ENCODE measurements at regions not wholly inside any gene's neighbourhood (a gene's known extent, or its start where the extent isn't known, plus 50 kb on each side); places are given as distances from the start of the nearest gene placed in this dataset.
"Not testable (repeated sequence)": the region's sequence is repeated elsewhere in the genome, so short reads cannot be mapped to it uniquely, and the experiment has no call there.

DNA sequence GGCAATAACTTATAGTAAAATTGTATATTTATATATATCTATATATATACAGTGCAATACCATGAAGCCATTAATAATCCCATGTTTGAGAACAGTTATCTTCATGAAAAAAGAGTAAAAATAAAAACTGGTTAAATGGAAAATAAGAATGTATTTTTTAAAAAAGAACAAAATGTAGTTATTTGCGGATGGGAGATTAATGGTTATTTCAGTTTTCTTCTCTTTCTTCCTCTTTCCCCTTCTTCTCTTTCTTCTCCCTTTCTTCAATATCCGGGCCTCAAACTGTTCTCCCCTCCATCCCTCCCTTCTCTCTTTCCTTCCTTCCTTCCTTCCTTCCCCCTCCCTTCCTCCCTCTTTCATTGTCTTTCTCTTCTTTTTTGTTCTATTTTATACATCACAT is 1301.7 kb upstream of the IGFBP7 start:
- ATAC-seq (replicated peaks) (no peak), DNase-seq (no peak)
- H3K4me3 Mint-ChIP-seq, result no peak overlapping the region
- H3K4me1 Mint-ChIP-seq (ENCODE audit: low read depth in 2 of 2), result no peaks in the 10 kb centered on the region
- no peaks in the 10 kb centered on the region for H3K27me3 Mint-ChIP-seq
- peaks cover 0 to 6% of the 10 kb centered on the region in 2 donors for H3K9me3 Mint-ChIP-seq
- no peaks in the 10 kb centered on the region for H3K36me3 Mint-ChIP-seq (ENCODE audit: insufficient read depth)
- H3K27ac Mint-ChIP-seq, result no peak overlapping the region

- ATAC-seq (replicated peaks) (no peak), DNase-seq (no peak)
- H3K4me1 Mint-ChIP-seq (ENCODE audit: low read depth in 2 of 2), result no peaks in the 10 kb centered on the region
- no peak overlapping the region for H3K27ac Mint-ChIP-seq
- peaks cover 0 to 4% of the 10 kb centered on the region in 2 donors for H3K9me3 Mint-ChIP-seq
- H3K27me3 Mint-ChIP-seq, result no peaks in the 10 kb centered on the region
- no peaks in the 10 kb centered on the region for H3K36me3 Mint-ChIP-seq (ENCODE audit: insufficient read depth)
- no peak overlapping the region for H3K4me3 Mint-ChIP-seq
These were observed 1296.6 kb upstream of the IGFBP7 start for GRCh38 chr4:58406762-58407161.

- Mint-ChIP-seq H3K4me3 (no peak overlapping the region), H3K9me3 (peaks cover 2 to 23% of the 10 kb centered on the region in 2 donors), H3K4me1 (ENCODE audit: low read depth in 2 of 2) (no peaks in the 10 kb centered on the region), H3K27me3 (no peaks in the 10 kb centered on the region), H3K27ac (no peak overlapping the region), H3K36me3 (ENCODE audit: insufficient read depth) (no peaks in the 10 kb centered on the region)
- no peak for DNase-seq
- ATAC-seq (replicated peaks), result no peak
These were observed 1258.0 kb upstream of the IGFBP7 start for GRCh38 chr4:58368221-58368620.

DNA sequence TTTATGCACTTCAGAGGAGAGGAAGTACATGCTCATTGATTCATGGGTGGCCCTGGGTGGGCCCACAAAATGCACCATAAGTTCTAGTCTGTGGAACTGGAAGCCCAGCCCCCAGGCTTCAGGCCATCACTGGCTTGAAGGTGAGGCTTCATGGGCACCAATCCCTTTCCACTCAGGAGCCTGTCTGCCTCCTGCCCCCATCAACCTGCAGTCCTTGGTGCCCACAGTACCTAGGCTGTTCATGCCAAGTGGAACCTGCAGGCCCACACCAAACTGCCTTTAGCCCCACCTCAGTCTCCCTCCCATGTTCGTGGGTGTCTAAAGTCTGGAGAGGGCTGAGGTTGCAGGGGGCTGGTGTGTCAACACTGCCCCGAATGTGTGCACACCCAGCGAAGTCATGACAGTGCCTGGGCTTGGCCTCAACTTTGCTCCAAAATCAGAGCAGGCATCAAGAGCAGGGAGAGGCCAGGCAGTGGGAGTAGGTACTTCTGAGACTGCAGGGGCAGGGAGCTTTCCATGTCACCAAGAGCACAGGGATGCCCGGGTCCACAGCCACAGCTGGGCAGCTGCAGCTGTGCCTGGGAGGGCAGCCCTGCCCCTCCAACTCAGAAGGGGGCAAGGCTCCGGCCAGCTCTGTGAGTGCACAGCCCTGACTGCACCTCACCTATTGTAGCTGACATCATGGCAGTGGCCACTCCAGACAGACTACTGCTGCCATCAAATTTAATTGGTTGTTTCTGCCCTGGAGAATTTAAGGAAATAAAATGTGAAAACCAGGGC is 1250.4 kb upstream of the IGFBP7 start:
- Mint-ChIP-seq H3K27me3 (no peaks in the 10 kb centered on the region), H3K27ac (no peak overlapping the region), H3K36me3 (ENCODE audit: insufficient read depth) (no peaks in the 10 kb centered on the region), H3K4me1 (ENCODE audit: low read depth in 2 of 2) (no peaks in the 10 kb centered on the region), H3K9me3 (peaks cover 3 to 19% of the 10 kb centered on the region in 2 donors), H3K4me3 (no peak overlapping the region)
- DNase-seq, result no peak
- no peak for ATAC-seq (replicated peaks)

DNA sequence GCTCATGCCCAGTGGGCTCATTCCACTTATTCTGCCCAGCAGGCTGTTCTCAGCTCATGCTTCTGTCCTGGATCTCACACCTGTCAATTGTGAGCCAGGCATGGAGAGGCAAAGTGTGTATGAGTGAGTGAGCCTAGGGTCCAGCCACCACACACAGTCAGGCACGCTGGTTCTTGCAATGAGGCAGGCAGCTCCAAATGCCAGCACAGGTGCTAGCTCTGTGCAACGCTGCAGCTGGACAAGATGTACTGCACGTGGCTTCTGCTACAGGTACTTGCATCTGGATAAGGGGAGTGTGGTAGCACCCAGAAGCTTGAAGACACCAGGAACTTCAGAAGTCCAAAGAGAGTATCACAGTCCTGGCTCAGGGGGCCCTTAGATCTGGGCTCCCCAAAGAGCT is 1249.4 kb upstream of the IGFBP7 start:
- no peak for ATAC-seq (replicated peaks)

DNA sequence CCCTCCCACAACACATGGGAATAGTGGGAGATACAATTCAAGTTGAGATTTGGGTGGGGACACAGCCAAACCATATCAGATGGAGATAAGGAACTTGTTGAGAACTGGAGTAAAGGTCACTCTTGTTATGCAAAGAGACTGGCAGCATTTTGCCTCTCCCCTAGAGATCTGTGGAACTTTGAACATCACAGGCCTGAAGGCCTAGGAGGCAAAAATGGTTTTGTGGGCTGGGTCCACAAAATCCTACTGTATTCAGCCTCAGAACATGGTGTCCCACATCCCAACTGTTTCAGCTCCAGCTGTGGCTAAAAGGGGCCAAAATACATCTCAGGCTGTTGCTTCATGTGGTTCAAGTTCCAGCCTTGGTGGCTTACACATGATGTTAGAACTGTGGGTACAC is 1247.8 kb upstream of the IGFBP7 start:
- DNase-seq (no peak), ATAC-seq (replicated peaks) (no peak)
- peaks cover 3 to 8% of the 10 kb centered on the region in 2 donors for H3K9me3 Mint-ChIP-seq
- H3K27ac Mint-ChIP-seq, result no peak overlapping the region
- no peak overlapping the region for H3K4me3 Mint-ChIP-seq
- H3K36me3 Mint-ChIP-seq (ENCODE audit: insufficient read depth), result no peaks in the 10 kb centered on the region
- no peaks in the 10 kb centered on the region for H3K27me3 Mint-ChIP-seq
- no peaks in the 10 kb centered on the region for H3K4me1 Mint-ChIP-seq (ENCODE audit: low read depth in 2 of 2)

More for the DNA sequence above, 1249.4 kb upstream of the IGFBP7 start:
- Mint-ChIP-seq H3K27me3 (no peaks in the 10 kb centered on the region), H3K4me3 (no peak overlapping the region), H3K4me1 (ENCODE audit: low read depth in 2 of 2) (no peaks in the 10 kb centered on the region), H3K36me3 (ENCODE audit: insufficient read depth) (no peaks in the 10 kb centered on the region), H3K27ac (no peak overlapping the region), H3K9me3 (peaks cover 3 to 19% of the 10 kb centered on the region in 2 donors)
- no peak for DNase-seq

- no peak overlapping the region for H3K27ac Mint-ChIP-seq
- ATAC-seq (replicated peaks), result no peak
- peaks cover 4 to 7% of the 10 kb centered on the region in 2 donors for H3K9me3 Mint-ChIP-seq
- H3K36me3 Mint-ChIP-seq (ENCODE audit: insufficient read depth), result no peaks in the 10 kb centered on the region
- no peak overlapping the region for H3K4me3 Mint-ChIP-seq
- H3K4me1 Mint-ChIP-seq (ENCODE audit: low read depth in 2 of 2), result no peaks in the 10 kb centered on the region
- no peaks in the 10 kb centered on the region for H3K27me3 Mint-ChIP-seq
- DNase-seq, result no peak
These were observed 1214.9 kb upstream of the IGFBP7 start for GRCh38 chr4:58325070-58325469.

DNA sequence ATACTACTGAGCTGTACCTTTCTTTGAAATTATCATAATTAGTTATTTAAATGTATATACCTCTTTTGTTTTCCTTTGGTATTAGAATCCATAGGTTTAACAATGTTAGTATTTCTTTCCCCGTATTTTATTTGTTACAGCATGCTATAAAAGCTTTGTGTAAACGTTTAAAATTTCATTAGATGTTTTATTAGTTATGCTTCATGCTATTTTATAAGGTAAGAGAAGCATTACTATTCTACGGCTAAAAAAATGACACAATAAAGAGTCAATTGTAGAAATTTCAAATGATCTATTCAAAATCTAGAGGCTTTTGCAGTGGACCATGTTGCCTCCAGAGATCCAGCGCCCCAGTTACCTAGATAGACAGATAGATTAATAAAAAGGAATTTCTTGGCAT is 1203.3 kb upstream of the IGFBP7 start:
- no peaks in the 10 kb centered on the region for H3K36me3 Mint-ChIP-seq (ENCODE audit: insufficient read depth)
- peaks cover 7 to 23% of the 10 kb centered on the region in 2 donors for H3K9me3 Mint-ChIP-seq
- no peak overlapping the region for H3K27ac Mint-ChIP-seq
- ATAC-seq (replicated peaks) (no peak), DNase-seq (no peak)
- no peak overlapping the region for H3K4me3 Mint-ChIP-seq
- H3K4me1 Mint-ChIP-seq (ENCODE audit: low read depth in 2 of 2), result no peaks in the 10 kb centered on the region
- no peaks in the 10 kb centered on the region for H3K27me3 Mint-ChIP-seq

DNA sequence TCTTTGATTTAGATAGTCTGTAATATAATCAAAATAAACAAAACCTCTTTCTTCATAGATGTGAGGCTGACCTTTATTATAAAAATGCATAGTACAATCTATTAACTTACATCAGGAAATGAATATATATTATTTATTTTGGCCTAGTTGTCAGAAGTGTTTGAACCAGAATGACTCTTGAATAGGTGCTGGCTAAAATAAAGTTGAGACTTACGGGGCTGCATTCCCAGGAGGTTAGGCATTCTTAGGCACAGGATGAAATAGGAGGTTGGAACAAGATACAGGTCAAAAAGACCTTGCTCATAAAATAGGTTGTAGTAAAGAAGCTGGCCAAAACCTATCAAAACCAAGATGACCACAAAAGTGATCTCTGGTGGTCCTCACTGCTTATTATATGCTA is 1193.3 kb upstream of the IGFBP7 start:
- no peak for DNase-seq
- H3K4me3 Mint-ChIP-seq, result no peak overlapping the region
- H3K36me3 Mint-ChIP-seq (ENCODE audit: insufficient read depth), result peaks cover 2% of the 10 kb centered on the region
- H3K9me3 Mint-ChIP-seq, result peaks cover 5 to 8% of the 10 kb centered on the region in 2 donors
- H3K27me3 Mint-ChIP-seq, result no peaks in the 10 kb centered on the region
- H3K4me1 Mint-ChIP-seq (ENCODE audit: low read depth in 2 of 2), result no peaks in the 10 kb centered on the region
- H3K27ac Mint-ChIP-seq, result no peak overlapping the region
- no peak for ATAC-seq (replicated peaks)

- no peak overlapping the region for H3K4me3 Mint-ChIP-seq
- ATAC-seq (replicated peaks), result no peak
- no peak for DNase-seq
These were observed 1191.3 kb upstream of the IGFBP7 start for GRCh38 chr4:58301376-58301999.

GRCh38 chr4:58286335-58286734 is 1176.2 kb upstream of the IGFBP7 start:
- Mint-ChIP-seq H3K9me3 (peaks cover 0 to 14% of the 10 kb centered on the region in 2 donors), H3K4me1 (ENCODE audit: low read depth in 2 of 2) (no peaks in the 10 kb centered on the region), H3K4me3 (no peak overlapping the region), H3K27me3 (no peaks in the 10 kb centered on the region), H3K27ac (no peak overlapping the region), H3K36me3 (ENCODE audit: insufficient read depth) (no peaks in the 10 kb centered on the region)
- ATAC-seq (replicated peaks) (no peak), DNase-seq (no peak)

More at GRCh38 chr4:58301376-58301999, 1191.3 kb upstream of the IGFBP7 start:
- peaks cover 5 to 9% of the 10 kb centered on the region in 2 donors for H3K9me3 Mint-ChIP-seq
- no peaks in the 10 kb centered on the region for H3K4me1 Mint-ChIP-seq (ENCODE audit: low read depth in 2 of 2)
- H3K27ac Mint-ChIP-seq, result no peak overlapping the region
- peaks cover 3% of the 10 kb centered on the region for H3K36me3 Mint-ChIP-seq (ENCODE audit: insufficient read depth)
- no peaks in the 10 kb centered on the region for H3K27me3 Mint-ChIP-seq

- not testable (repeated sequence) for H3K4me1 Mint-ChIP-seq (ENCODE audit: low read depth in 2 of 2); H3K27me3 Mint-ChIP-seq; H3K4me3 Mint-ChIP-seq; H3K27ac Mint-ChIP-seq; H3K36me3 Mint-ChIP-seq (ENCODE audit: insufficient read depth); ATAC-seq (replicated peaks); DNase-seq; H3K9me3 Mint-ChIP-seq
These were observed 1170.7 kb upstream of the IGFBP7 start for GRCh38 chr4:58280928-58281327.

- no peaks in the 10 kb centered on the region for H3K27me3 Mint-ChIP-seq
These were observed 1165.7 kb upstream of the IGFBP7 start for GRCh38 chr4:58275856-58276255.

DNA sequence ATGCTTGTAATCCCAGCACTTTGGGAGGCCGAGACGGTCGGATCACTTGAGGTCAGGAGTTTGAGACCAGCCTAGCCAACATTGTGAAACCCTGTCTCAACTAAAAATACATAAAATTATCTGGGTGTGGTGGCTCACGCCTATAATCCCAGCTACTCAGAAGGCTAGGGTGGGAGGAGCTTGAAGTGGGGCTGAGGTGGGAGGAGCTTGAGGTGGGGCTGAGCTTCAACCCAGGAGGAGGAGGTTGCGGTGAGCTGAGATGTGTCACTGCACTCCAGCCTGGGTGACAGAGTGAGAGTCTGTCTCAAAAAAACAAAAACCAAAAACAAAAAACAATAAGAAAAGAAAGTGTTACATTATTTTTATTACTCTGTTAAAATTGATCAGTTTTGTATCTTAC is 1164.4 kb upstream of the IGFBP7 start:
- Mint-ChIP-seq H3K27me3 (no peaks in the 10 kb centered on the region), H3K9me3 (peaks cover 0 to 4% of the 10 kb centered on the region in 2 donors), H3K4me3 (no peak overlapping the region), H3K36me3 (ENCODE audit: insufficient read depth) (no peaks in the 10 kb centered on the region), H3K4me1 (ENCODE audit: low read depth in 2 of 2) (no peaks in the 10 kb centered on the region), H3K27ac (no peak overlapping the region)
- ATAC-seq (replicated peaks) (no peak), DNase-seq (no peak)

More at GRCh38 chr4:58275856-58276255, 1165.7 kb upstream of the IGFBP7 start:
- Mint-ChIP-seq H3K9me3 (peaks cover 0 to 4% of the 10 kb centered on the region in 2 donors), H3K4me3 (no peak overlapping the region), H3K27ac (no peak overlapping the region), H3K4me1 (ENCODE audit: low read depth in 2 of 2) (no peaks in the 10 kb centered on the region), H3K36me3 (ENCODE audit: insufficient read depth) (no peaks in the 10 kb centered on the region)
- DNase-seq, result no peak
- no peak for ATAC-seq (replicated peaks)

Measured in effector memory CD8-positive, alpha-beta T cell (primary cell).